ENCODE measurements at regions not wholly inside any gene's neighbourhood (a gene's known extent, or its start where the extent isn't known, plus 50 kb on each side); places are given as distances from the start of the nearest gene placed in this dataset.

- no peaks in the 10 kb centered on the region for H3K36me3 Mint-ChIP-seq
- no peak overlapping the region for H2AFZ ChIP-seq (replicated peaks)
- TF ChIP-seq CTCF (IDR thresholded peaks at IDR 0.05) (no peak), EZH2phosphoT487 (IDR thresholded peaks at IDR 0.05) (no peak), EZH2 (IDR thresholded peaks at IDR 0.05) (no peak)
- no peaks in the 10 kb centered on the region for H3K9me3 ChIP-seq (ENCODE audit: low read depth)
- no peaks in the 10 kb centered on the region for H3K9me3 Mint-ChIP-seq
- H3K4me1 ChIP-seq: no peaks in the 10 kb centered on the region
- DNase-seq (ENCODE audit: low spot score): no peak
- H3K4me2 ChIP-seq: no peak overlapping the region
- H3K79me2 ChIP-seq (ENCODE audit: low read depth): no peaks in the 10 kb centered on the region
- no peak overlapping the region for H3K27ac Mint-ChIP-seq
- no peak overlapping the region for H3K9ac ChIP-seq
- H3K36me3 ChIP-seq: no peaks in the 10 kb centered on the region
- no peak overlapping the region for H3K4me3 ChIP-seq
- no peaks in the 10 kb centered on the region for H4K20me1 ChIP-seq (ENCODE audit: low read depth)
- no peak overlapping the region for H3K4me3 Mint-ChIP-seq
- H3K27me3 ChIP-seq: no peaks in the 10 kb centered on the region
- H3K27ac ChIP-seq: no peak overlapping the region
- no peaks in the 10 kb centered on the region for H3F3A ChIP-seq (ENCODE audit: low read depth)
- H3K4me1 Mint-ChIP-seq: no peaks in the 10 kb centered on the region
- no peaks in the 10 kb centered on the region for H3K27me3 Mint-ChIP-seq (ENCODE audit: insufficient read depth, low read depth)
Observed at GRCh38 chr21:21807598-21807903, 809.3 kb downstream of the NCAM2 start.

GRCh38 chr21:21813289-21813688 is 815.1 kb downstream of the NCAM2 start:
- Histone ChIP-seq H3K27ac (no peak overlapping the region), H4K20me1 (ENCODE audit: low read depth) (no peaks in the 10 kb centered on the region), H3K4me2 (no peak overlapping the region), H3K4me1 (no peaks in the 10 kb centered on the region), H3K9me3 (ENCODE audit: low read depth) (no peaks in the 10 kb centered on the region), H3K79me2 (ENCODE audit: low read depth) (no peaks in the 10 kb centered on the region), H3K27me3 (no peaks in the 10 kb centered on the region), H3K4me3 (no peak overlapping the region), H2AFZ (replicated peaks) (no peak overlapping the region), H3K36me3 (no peaks in the 10 kb centered on the region), H3F3A (ENCODE audit: low read depth) (no peaks in the 10 kb centered on the region), H3K9ac (no peak overlapping the region)
- no peaks in the 10 kb centered on the region for H3K36me3 Mint-ChIP-seq
- H3K9me3 Mint-ChIP-seq: no peaks in the 10 kb centered on the region
- no peak overlapping the region for H3K27ac Mint-ChIP-seq
- no peak overlapping the region for H3K4me3 Mint-ChIP-seq
- TF ChIP-seq CTCF (IDR thresholded peaks at IDR 0.05): no peak
- TF ChIP-seq EZH2 (IDR thresholded peaks at IDR 0.05): no peak
- TF ChIP-seq EZH2phosphoT487 (IDR thresholded peaks at IDR 0.05): no peak
- DNase-seq (ENCODE audit: low spot score): no peak
- no peaks in the 10 kb centered on the region for H3K4me1 Mint-ChIP-seq
- H3K27me3 Mint-ChIP-seq (ENCODE audit: insufficient read depth, low read depth): no peaks in the 10 kb centered on the region

- H3K27me3 Mint-ChIP-seq (ENCODE audit: insufficient read depth, low read depth): no peaks in the 10 kb centered on the region
- no peaks in the 10 kb centered on the region for H3K36me3 Mint-ChIP-seq
- H3K79me2 ChIP-seq (ENCODE audit: low read depth): no peaks in the 10 kb centered on the region
- H3K9ac ChIP-seq: no peak overlapping the region
- no peak for DNase-seq (ENCODE audit: low spot score)
- no peak overlapping the region for H2AFZ ChIP-seq (replicated peaks)
- H3K27me3 ChIP-seq: no peaks in the 10 kb centered on the region
- no peak overlapping the region for H3K27ac Mint-ChIP-seq
- H3K9me3 Mint-ChIP-seq: no peaks in the 10 kb centered on the region
- no peak overlapping the region for H3K4me3 Mint-ChIP-seq
- no peaks in the 10 kb centered on the region for H3K4me1 ChIP-seq
- H3K36me3 ChIP-seq: no peaks in the 10 kb centered on the region
- no peak overlapping the region for H3K4me2 ChIP-seq
- TF ChIP-seq CTCF (IDR thresholded peaks at IDR 0.05) (no peak), EZH2phosphoT487 (IDR thresholded peaks at IDR 0.05) (no peak), EZH2 (IDR thresholded peaks at IDR 0.05) (no peak)
- H3K9me3 ChIP-seq (ENCODE audit: low read depth): no peaks in the 10 kb centered on the region
- no peaks in the 10 kb centered on the region for H3F3A ChIP-seq (ENCODE audit: low read depth)
- H3K27ac ChIP-seq: no peak overlapping the region
- H3K4me1 Mint-ChIP-seq: no peaks in the 10 kb centered on the region
- no peaks in the 10 kb centered on the region for H4K20me1 ChIP-seq (ENCODE audit: low read depth)
- no peak overlapping the region for H3K4me3 ChIP-seq
Observed at GRCh38 chr21:21813934-21814333, 815.7 kb downstream of the NCAM2 start.

GRCh38 chr21:21816778-21817177 is 818.6 kb downstream of the NCAM2 start:
- Histone ChIP-seq H3K4me1 (no peaks in the 10 kb centered on the region), H3K9me3 (ENCODE audit: low read depth) (no peaks in the 10 kb centered on the region), H3K4me3 (no peak overlapping the region), H3K9ac (no peak overlapping the region), H2AFZ (replicated peaks) (no peak overlapping the region), H3F3A (ENCODE audit: low read depth) (no peaks in the 10 kb centered on the region), H3K27ac (no peak overlapping the region), H4K20me1 (ENCODE audit: low read depth) (no peaks in the 10 kb centered on the region), H3K27me3 (no peaks in the 10 kb centered on the region), H3K79me2 (ENCODE audit: low read depth) (no peaks in the 10 kb centered on the region), H3K4me2 (no peak overlapping the region), H3K36me3 (no peaks in the 10 kb centered on the region)
- no peak overlapping the region for H3K27ac Mint-ChIP-seq
- H3K4me3 Mint-ChIP-seq: no peak overlapping the region
- H3K4me1 Mint-ChIP-seq: no peaks in the 10 kb centered on the region
- no peaks in the 10 kb centered on the region for H3K27me3 Mint-ChIP-seq (ENCODE audit: insufficient read depth, low read depth)
- no peaks in the 10 kb centered on the region for H3K36me3 Mint-ChIP-seq
- DNase-seq (ENCODE audit: low spot score): no peak
- no peaks in the 10 kb centered on the region for H3K9me3 Mint-ChIP-seq
- TF ChIP-seq EZH2 (IDR thresholded peaks at IDR 0.05) (no peak), EZH2phosphoT487 (IDR thresholded peaks at IDR 0.05) (no peak), CTCF (IDR thresholded peaks at IDR 0.05) (no peak)

All from neural progenitor cell (in vitro differentiated cells).